ENCODE measurements at regions not wholly inside any gene's neighbourhood (a gene's known extent, or its start where the extent isn't known, plus 50 kb on each side); places are given as distances from the start of the nearest gene placed in this dataset.

- peaks cover 4 to 15% of the 10 kb centered on the region in 2 donors for H3K9me3 ChIP-seq
- H3K4me3 ChIP-seq, result no peak overlapping the region
- H3K27me3 ChIP-seq, result no peaks in the 10 kb centered on the region
- H3K4me1 ChIP-seq, result no peaks in the 10 kb centered on the region
- no peaks in the 10 kb centered on the region for H3K36me3 ChIP-seq
- H3K27ac ChIP-seq, result no peak overlapping the region
- no peak for DNase-seq (ENCODE audit: low spot score)
- no peak for TF ChIP-seq CTCF (IDR thresholded peaks at IDR 0.05)
Measured at GRCh38 chr3:157824281-157824680, 281.9 kb downstream of the SHOX2 start.

- Histone ChIP-seq H3K9me3 (peaks cover 0 to 3% of the 10 kb centered on the region in 2 donors), H3K27ac (no peak overlapping the region), H3K4me3 (no peak overlapping the region), H3K27me3 (no peaks in the 10 kb centered on the region), H3K36me3 (no peaks in the 10 kb centered on the region), H3K4me1 (no peaks in the 10 kb centered on the region)
- no peak for TF ChIP-seq CTCF (IDR thresholded peaks at IDR 0.05)
- DNase-seq (ENCODE audit: low spot score), result no peak
Measured at GRCh38 chr3:157823050-157823449, 283.2 kb downstream of the SHOX2 start.

- no peak for TF ChIP-seq CTCF (IDR thresholded peaks at IDR 0.05)
- no peak overlapping the region for H3K27ac ChIP-seq
- no peak overlapping the region for H3K4me3 ChIP-seq
- H3K27me3 ChIP-seq, result no peaks in the 10 kb centered on the region
- DNase-seq (ENCODE audit: low spot score), result no peak
- H3K4me1 ChIP-seq, result no peaks in the 10 kb centered on the region
- no peaks in the 10 kb centered on the region for H3K9me3 ChIP-seq
- no peaks in the 10 kb centered on the region for H3K36me3 ChIP-seq
Measured at GRCh38 chr3:157820157-157820517, 286.1 kb downstream of the SHOX2 start.

- no peak for TF ChIP-seq CTCF (IDR thresholded peaks at IDR 0.05)
- Histone ChIP-seq H3K4me1 (no peaks in the 10 kb centered on the region), H3K9me3 (no peaks in the 10 kb centered on the region), H3K4me3 (no peak overlapping the region), H3K27me3 (no peaks in the 10 kb centered on the region), H3K36me3 (no peaks in the 10 kb centered on the region), H3K27ac (no peak overlapping the region)
- no peak for DNase-seq (ENCODE audit: low spot score)
Measured at GRCh38 chr3:157819270-157820156, 286.7 kb downstream of the SHOX2 start.

- H3K4me1 ChIP-seq, result no peaks in the 10 kb centered on the region
- no peaks in the 10 kb centered on the region for H3K36me3 ChIP-seq
- H3K4me3 ChIP-seq, result no peak overlapping the region
- H3K27ac ChIP-seq, result no peak overlapping the region
- H3K9me3 ChIP-seq, result no peaks in the 10 kb centered on the region
- TF ChIP-seq CTCF (IDR thresholded peaks at IDR 0.05), result no peak
- H3K27me3 ChIP-seq, result no peaks in the 10 kb centered on the region
- DNase-seq (ENCODE audit: low spot score), result no peak
Measured at GRCh38 chr3:157816896-157817295, 289.3 kb downstream of the SHOX2 start.

- DNase-seq (ENCODE audit: low spot score), result no peak
- no peaks in the 10 kb centered on the region for H3K9me3 ChIP-seq
- no peak overlapping the region for H3K4me3 ChIP-seq
- H3K27ac ChIP-seq, result no peak overlapping the region
- no peaks in the 10 kb centered on the region for H3K36me3 ChIP-seq
- TF ChIP-seq CTCF (IDR thresholded peaks at IDR 0.05), result no peak
- H3K4me1 ChIP-seq, result no peaks in the 10 kb centered on the region
- no peaks in the 10 kb centered on the region for H3K27me3 ChIP-seq
Measured at GRCh38 chr3:157816296-157816695, 289.9 kb downstream of the SHOX2 start.

Measured in right atrium auricular region (tissue), 2 donors.